Nephron progenitor cell (in vitro differentiated cells): ENCODE measurements at regions not wholly inside any gene's neighbourhood (a gene's known extent, or its start where the extent isn't known, plus 50 kb on each side); places are given as distances from the start of the nearest gene placed in this dataset.

Source experiments
- DNase-seq: peaks from one replicate; pipeline ENCODE4 v3.0.0; 2021
- H3K27ac Mint-ChIP-seq: 2 replicates; pipeline ENCODE4 v1.8.0; 2021; ENCODE audit warnings: mild to moderate bottlenecking, moderate library complexity, mixed read lengths
- H3K27me3 Mint-ChIP-seq: 2 replicates; pipeline ENCODE4 v1.8.0; 2021; ENCODE audit warnings: mild to moderate bottlenecking, low read depth, mixed read lengths; ENCODE audit not compliant: poor library complexity
- H3K36me3 Mint-ChIP-seq: 2 replicates; pipeline ENCODE4 v1.8.0; 2021; ENCODE audit warnings: low read depth, mixed read lengths
- H3K4me1 Mint-ChIP-seq: 2 replicates; pipeline ENCODE4 v1.8.0; 2021; ENCODE audit warnings: mixed read lengths
- H3K4me3 Mint-ChIP-seq: 2 replicates; pipeline ENCODE4 v1.8.0; 2021; ENCODE audit warnings: mild to moderate bottlenecking, moderate library complexity, mixed read lengths
- H3K9me3 Mint-ChIP-seq: 2 replicates; pipeline ENCODE4 v1.8.0; 2021; ENCODE audit warnings: mild to moderate bottlenecking, moderate library complexity, mixed read lengths
- TF ChIP-seq, protein P1 (sequence below): fragments of 200-600 bp; sonication (generic); IDR thresholded peaks from 2 replicates; pipeline ENCODE4 v1.5.0; 2021; ENCODE audit warnings: antibody characterized with exemption

DNA sequence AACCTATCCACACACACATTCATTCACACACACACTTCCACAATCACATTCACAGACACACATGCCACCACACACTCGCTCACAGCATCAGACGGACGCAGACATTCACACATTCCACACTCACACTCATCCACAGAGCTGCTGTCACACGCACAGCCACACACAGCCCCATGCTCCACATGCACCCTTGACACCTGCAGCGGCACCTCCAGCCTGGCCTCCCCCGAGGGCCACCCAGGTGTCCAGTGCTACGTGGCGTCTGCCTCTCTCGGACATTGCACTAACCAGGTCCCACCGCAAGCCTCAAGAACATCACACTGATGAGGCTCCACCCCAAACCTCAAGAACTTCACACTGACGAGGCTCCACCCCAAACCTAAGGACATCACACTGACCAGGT is 155.2 kb downstream of the RBFOX3 start:
- Mint-ChIP-seq H3K9me3 (no peaks in the 10 kb centered on the region), H3K27me3 (peaks cover 46% of the 10 kb centered on the region), H3K27ac (no peak overlapping the region), H3K4me1 (peaks cover 25% of the 10 kb centered on the region), H3K4me3 (no peak overlapping the region), H3K36me3 (no peaks in the 10 kb centered on the region)
- DNase-seq, result no peak
- TF ChIP-seq, protein P1, sequence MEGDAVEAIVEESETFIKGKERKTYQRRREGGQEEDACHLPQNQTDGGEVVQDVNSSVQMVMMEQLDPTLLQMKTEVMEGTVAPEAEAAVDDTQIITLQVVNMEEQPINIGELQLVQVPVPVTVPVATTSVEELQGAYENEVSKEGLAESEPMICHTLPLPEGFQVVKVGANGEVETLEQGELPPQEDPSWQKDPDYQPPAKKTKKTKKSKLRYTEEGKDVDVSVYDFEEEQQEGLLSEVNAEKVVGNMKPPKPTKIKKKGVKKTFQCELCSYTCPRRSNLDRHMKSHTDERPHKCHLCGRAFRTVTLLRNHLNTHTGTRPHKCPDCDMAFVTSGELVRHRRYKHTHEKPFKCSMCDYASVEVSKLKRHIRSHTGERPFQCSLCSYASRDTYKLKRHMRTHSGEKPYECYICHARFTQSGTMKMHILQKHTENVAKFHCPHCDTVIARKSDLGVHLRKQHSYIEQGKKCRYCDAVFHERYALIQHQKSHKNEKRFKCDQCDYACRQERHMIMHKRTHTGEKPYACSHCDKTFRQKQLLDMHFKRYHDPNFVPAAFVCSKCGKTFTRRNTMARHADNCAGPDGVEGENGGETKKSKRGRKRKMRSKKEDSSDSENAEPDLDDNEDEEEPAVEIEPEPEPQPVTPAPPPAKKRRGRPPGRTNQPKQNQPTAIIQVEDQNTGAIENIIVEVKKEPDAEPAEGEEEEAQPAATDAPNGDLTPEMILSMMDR, result no peak

DNA sequence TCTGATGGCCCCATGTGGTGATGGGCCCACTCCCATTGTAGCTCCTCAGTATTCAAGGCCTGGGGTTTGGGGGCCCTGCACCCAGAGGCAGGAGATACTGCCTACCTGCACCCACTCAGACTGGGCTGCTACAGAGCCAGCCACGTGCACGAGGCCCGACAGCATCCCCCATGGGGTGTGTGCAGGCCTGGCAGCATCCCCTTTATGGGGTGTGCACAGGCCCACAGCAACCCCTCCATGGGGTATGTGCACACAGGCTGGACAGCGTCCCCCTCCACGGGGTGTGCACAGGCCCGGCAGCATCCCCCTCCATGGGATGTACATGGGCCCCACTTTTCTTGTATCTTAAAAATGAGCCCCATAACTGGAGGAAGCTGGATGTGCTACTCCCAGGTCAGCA is 156.0 kb downstream of the RBFOX3 start:
- peaks cover 46% of the 10 kb centered on the region for H3K27me3 Mint-ChIP-seq

GRCh38 chr17:79453481-79453880 is 157.4 kb downstream of the RBFOX3 start:
- H3K27ac Mint-ChIP-seq, result no peak overlapping the region
- DNase-seq, result no peak
- H3K4me3 Mint-ChIP-seq, result no peak overlapping the region
- TF ChIP-seq, protein P1, result no peak
- H3K36me3 Mint-ChIP-seq, result no peaks in the 10 kb centered on the region
- no peaks in the 10 kb centered on the region for H3K9me3 Mint-ChIP-seq
- peaks cover 43% of the 10 kb centered on the region for H3K27me3 Mint-ChIP-seq
- peaks cover 20% of the 10 kb centered on the region for H3K4me1 Mint-ChIP-seq

More for the DNA sequence above, 156.0 kb downstream of the RBFOX3 start:
- no peak overlapping the region for H3K4me3 Mint-ChIP-seq
- H3K9me3 Mint-ChIP-seq, result no peaks in the 10 kb centered on the region
- H3K36me3 Mint-ChIP-seq, result no peaks in the 10 kb centered on the region
- H3K4me1 Mint-ChIP-seq, result peaks cover 25% of the 10 kb centered on the region
- no peak for DNase-seq
- H3K27ac Mint-ChIP-seq, result no peak overlapping the region
- TF ChIP-seq, protein P1, result no peak

- Mint-ChIP-seq H3K9me3 (no peaks in the 10 kb centered on the region), H3K4me3 (no peak overlapping the region), H3K36me3 (no peaks in the 10 kb centered on the region), H3K27me3 (peaks cover 39% of the 10 kb centered on the region), H3K27ac (no peak overlapping the region), H3K4me1 (peaks cover 12% of the 10 kb centered on the region)
- TF ChIP-seq, protein P1, result no peak
- DNase-seq, result no peak
These were observed 158.1 kb downstream of the RBFOX3 start for GRCh38 chr17:79452706-79453105.

GRCh38 chr17:79451167-79451566 is 159.7 kb downstream of the RBFOX3 start:
- no peaks in the 10 kb centered on the region for H3K36me3 Mint-ChIP-seq
- H3K27ac Mint-ChIP-seq, result no peak overlapping the region
- peaks cover 39% of the 10 kb centered on the region for H3K27me3 Mint-ChIP-seq
- TF ChIP-seq, protein P1, result no peak
- H3K4me1 Mint-ChIP-seq, result peaks cover 18% of the 10 kb centered on the region
- H3K4me3 Mint-ChIP-seq, result no peak overlapping the region
- DNase-seq, result no peak
- no peaks in the 10 kb centered on the region for H3K9me3 Mint-ChIP-seq

GRCh38 chr17:79446399-79447009 is 164.3 kb downstream of the RBFOX3 start:
- no peaks in the 10 kb centered on the region for H3K36me3 Mint-ChIP-seq
- DNase-seq, result no peak
- peaks cover 32% of the 10 kb centered on the region for H3K27me3 Mint-ChIP-seq
- TF ChIP-seq, protein P1, result no peak
- no peak overlapping the region for H3K27ac Mint-ChIP-seq
- H3K4me1 Mint-ChIP-seq, result peaks cover 45% of the 10 kb centered on the region
- H3K4me3 Mint-ChIP-seq, result no peak overlapping the region
- H3K9me3 Mint-ChIP-seq, result no peaks in the 10 kb centered on the region
